NCI-H748 (cell line): ENCODE measurements at regions not wholly inside any gene's neighbourhood (a gene's known extent, or its start where the extent isn't known, plus 50 kb on each side); places are given as distances from the start of the nearest gene placed in this dataset.

Source experiments
- DNase-seq: peaks from one replicate; lab custom pipeline; 2025; ENCODE audit not compliant: unreplicated experiment; lab: John Stamatoyannopoulos, UW

- DNase-seq = no peak
Measured at GRCh38 chrX:143206966-143207365, 181.2 kb downstream of the SPANXN4 start.

GRCh38 chrX:143171703-143172102 lies 146.0 kb downstream of the SPANXN4 start:
- DNase-seq = no peak

GRCh38 chrX:143165778-143166177 lies 140.1 kb downstream of the SPANXN4 start:
- DNase-seq = no peak

- DNase-seq = no peak
Measured at GRCh38 chrX:143139681-143140080, 114.0 kb downstream of the SPANXN4 start.

GRCh38 chrX:143121477-143121876 lies 95.7 kb downstream of the SPANXN4 start:
- peak; percentile 99 for DNase-seq

- DNase-seq = no peak
Measured at GRCh38 chrX:143115466-143115865, 89.7 kb downstream of the SPANXN4 start.

GRCh38 chrX:143095816-143096215 lies 70.1 kb downstream of the SPANXN4 start:
- DNase-seq = no peak

GRCh38 chrX:143095321-143095720 lies 69.6 kb downstream of the SPANXN4 start:
- no peak for DNase-seq

GRCh38 chrX:143094417-143095023 lies 68.8 kb downstream of the SPANXN4 start:
- no peak for DNase-seq
